K562 (cell line): ENCODE measurements at regions not wholly inside any gene's neighbourhood (a gene's known extent, or its start where the extent isn't known, plus 50 kb on each side); places are given as distances from the start of the nearest gene placed in this dataset.

Experiments used
- ATAC-seq: fragments of 200-7000 bp; cut with Tn5 transposase; 3 replicates; pipeline ENCODE4 v1.9.1; 2020; ENCODE audit warnings: moderate library complexity
- BruUV-seq: library from RNA; stranded (reverse); fragments of 400-500 nt; replicated peaks from 2 replicates; lab custom pipeline; 2021; lab: Mats Ljungman, UMichigan
- CTCF ChIA-PET: fragments of 300-600 bp; formaldehyde crosslinking; extraction: SDS; loops from one replicate; lab custom pipeline; 2021; ENCODE audit warnings: low intra/inter-chr PET ratio; lab: Yijun Ruan, JAX
- POLR2A ChIA-PET: fragments of 300-600, 350-650 bp; sonication (Branson Sonifier 250); formaldehyde crosslinking; extraction: SDS; loops from one replicate; lab custom pipeline; 2021; ENCODE audit warnings: antibody characterized with exemption, inconsistent platforms; lab: Yijun Ruan, JAX
- DNase-seq, 4 experiments: peaks; one replicate each; pipeline versions ENCODE4 v3.0.0 to v3.0.0-alpha.2; 2011 to 2018; ENCODE audit warnings: low spot score in 3 of 4, mixed read lengths in 3 of 4; ENCODE audit errors: extremely low read depth in 1 of 4
- FAIRE-seq: peaks from 2 replicates; lab custom pipeline; 2011; peaks lifted over from hg19 to GRCh38; lab: Jason Lieb, UNC
- H2AFZ ChIP-seq: 2 replicates; pipeline ENCODE4 v1.6.0; 2011; ENCODE audit warnings: low read depth, low read length, control low read depth, inconsistent platforms
- H3K27ac ChIP-seq: fragments of 200-600 bp; 3 replicates; pipeline ENCODE4 v1.8.0; 2011; ENCODE audit warnings: low read depth, mild to moderate bottlenecking, control low read depth, inconsistent platforms, low read length, moderate library complexity, mixed read lengths; ENCODE audit errors: extremely low read depth
- H3K27me3 ChIP-seq, 2 experiments: fragments of 300-600 bp in 1 of 2; 2 replicates in 1 of 2; 3 replicates in 1 of 2; pipeline versions ENCODE4 v1.6.0 to v1.8.0; 2011; ENCODE audit warnings: inconsistent platforms in 2 of 2, low read length in 2 of 2, mild to moderate bottlenecking in 1 of 2, mixed read lengths in 1 of 2, moderate library complexity in 1 of 2; ENCODE audit not compliant: control insufficient read depth in 2 of 2, insufficient read depth in 2 of 2
- H3K36me3 ChIP-seq: fragments of 300-600 bp; 3 replicates; pipeline ENCODE4 v1.8.0; 2011; ENCODE audit warnings: mild to moderate bottlenecking, low read length, inconsistent platforms; ENCODE audit not compliant: control insufficient read depth, insufficient read depth
- H3K4me1 ChIP-seq, 2 experiments: fragments of 200-600 bp in 1 of 2; replicated peaks in 1 of 2; 2 replicates in 1 of 2; 3 replicates in 1 of 2; pipeline versions ENCODE4 v1.5.1 to v1.8.0; 2011; ENCODE audit warnings: inconsistent platforms in 2 of 2, low read length in 2 of 2, mild to moderate bottlenecking in 1 of 2, mixed read lengths in 1 of 2, moderate library complexity in 1 of 2; ENCODE audit not compliant: control insufficient read depth in 2 of 2, insufficient read depth in 2 of 2
- H3K4me2 ChIP-seq: 2 replicates; pipeline ENCODE4 v1.6.1; 2011; ENCODE audit warnings: low read length, control low read depth, inconsistent platforms, mixed read lengths; ENCODE audit not compliant: insufficient read depth
- H3K4me3 ChIP-seq: fragments of 200-600 bp; sonication (generic), shearing (Covaris generic); 2 replicates; pipeline ENCODE4 v1.5.1; 2016; ENCODE audit warnings: control low read depth, inconsistent platforms
- H3K79me2 ChIP-seq: fragments of 200-600 bp; 3 replicates; pipeline ENCODE4 v1.8.0; 2011; ENCODE audit warnings: low read length, inconsistent platforms; ENCODE audit not compliant: control insufficient read depth, insufficient read depth
- H3K9ac ChIP-seq, 2 experiments: 2 replicates each; pipeline versions ENCODE4 v1.6.0 to v1.6.1; 2011; ENCODE audit warnings: low read depth in 2 of 2, low read length in 2 of 2, control low read depth in 1 of 2, inconsistent platforms in 1 of 2, mild to moderate bottlenecking in 1 of 2, mixed read lengths in 1 of 2; ENCODE audit not compliant: insufficient read depth in 1 of 2
- H3K9me1 ChIP-seq: one replicate; pipeline ENCODE4 v1.6.0; 2011; ENCODE audit warnings: inconsistent platforms, mild to moderate bottlenecking, low read length, moderate library complexity; ENCODE audit not compliant: control insufficient read depth, insufficient read depth
- H3K9me3 ChIP-seq: replicated peaks from 2 replicates; pipeline ENCODE4 v1.5.1; 2011; ENCODE audit warnings: low read depth, low read length, inconsistent platforms; ENCODE audit not compliant: control insufficient read depth, insufficient read depth
- H4K20me1 ChIP-seq: replicated peaks from 2 replicates; pipeline ENCODE4 v1.6.1; 2011; ENCODE audit warnings: low read length, inconsistent platforms, mixed read lengths; ENCODE audit not compliant: control insufficient read depth, insufficient read depth
- DPF2 ChIP-seq: fragments of 450-650 bp; IDR thresholded peaks from 2 replicates; pipeline ENCODE4 v1.6.1; 2016
- HDAC3 ChIP-seq: fragments of 450-650 bp; IDR thresholded peaks from 2 replicates; pipeline ENCODE4 v1.6.1; 2018; ENCODE audit warnings: borderline replicate concordance, mild to moderate bottlenecking, moderate library complexity; ENCODE audit not compliant: partially characterized antibody
- HSF4 ChIP-seq: fragments of 250-450 bp; sonication (Bioruptor Pico); IDR thresholded peaks from 2 replicates; pipeline ENCODE4 v2.1.2; 2022; ENCODE audit warnings: mild to moderate bottlenecking, moderate library complexity, borderline replicate concordance
- ID3 ChIP-seq, 2 experiments: fragments of 250-450 bp in 1 of 2; fragments of 450-650 bp in 1 of 2; sonication (Bioruptor Pico) in 1 of 2; IDR thresholded peaks; 2 replicates each; pipeline versions ENCODE4 v1.6.1 to v1.8.0; 2016 to 2021; ENCODE audit warnings: mild to moderate bottlenecking in 2 of 2, moderate library complexity in 2 of 2, missing compliant biosample characterization in 1 of 2, missing genetic modification characterization in 1 of 2
- KDM4B ChIP-seq, 2 experiments: fragments of 450-650 bp in 1 of 2; sonication (generic) in 1 of 2; IDR thresholded peaks; 2 replicates each; pipeline ENCODE4 v1.6.1; 2016 to 2017; ENCODE audit warnings: borderline replicate concordance in 2 of 2, antibody characterized with exemption in 1 of 2, low read depth in 1 of 2, mild to moderate bottlenecking in 1 of 2
- KLF1 ChIP-seq: fragments of 450-650 bp; IDR thresholded peaks from 2 replicates; pipeline ENCODE4 v1.6.1; 2016; ENCODE audit warnings: missing genetic modification characterization, missing compliant biosample characterization
- MED1 ChIP-seq: sonication (generic); formaldehyde crosslinking; IDR thresholded peaks from 2 replicates; pipeline ENCODE4 v1.8.1; 2023; ENCODE audit warnings: missing genetic modification reagents, borderline replicate concordance
- NBN ChIP-seq: fragments of 450-650 bp; IDR thresholded peaks from 2 replicates; pipeline ENCODE4 v1.6.1; 2016; ENCODE audit warnings: low read depth, mild to moderate bottlenecking
- RBBP5 ChIP-seq: fragments of 200-600 bp; sonication (generic); IDR thresholded peaks from 2 replicates; pipeline ENCODE4 v1.6.1; 2012; ENCODE audit warnings: borderline replicate concordance, mild to moderate bottlenecking, low read length, control low read depth, inconsistent platforms; ENCODE audit not compliant: insufficient read depth, poor library complexity, severe bottlenecking
- RBM17 ChIP-seq: fragments of 200-400 bp; formaldehyde crosslinking; IDR thresholded peaks from 2 replicates; pipeline ENCODE4 v1.6.1; 2017; ENCODE audit warnings: low read depth, mild to moderate bottlenecking, low read length, borderline replicate concordance
- TAL1 ChIP-seq: fragments of 450-650 bp; IDR thresholded peaks from 2 replicates; pipeline ENCODE4 v1.6.1; 2016; ENCODE audit warnings: mild to moderate bottlenecking
- ZBTB5 ChIP-seq: fragments of 450-650 bp; IDR thresholded peaks from 2 replicates; pipeline ENCODE4 v1.6.1; 2017; ENCODE audit warnings: antibody characterized with exemption
- ZKSCAN8 ChIP-seq: fragments of 200-800 bp; sonication (Bioruptor generic); IDR thresholded peaks from 2 replicates; pipeline ENCODE4 v1.6.1; 2016; ENCODE audit warnings: missing genetic modification characterization, missing compliant biosample characterization
- ZNF165 ChIP-seq: fragments of 250-450 bp; sonication (Bioruptor Pico); IDR thresholded peaks from 2 replicates; pipeline ENCODE4 v1.4.0; 2020; ENCODE audit warnings: borderline replicate concordance
- ZNF174 ChIP-seq: fragments of 250-450 bp; sonication (Bioruptor Pico); IDR thresholded peaks from 2 replicates; pipeline ENCODE4 v1.4.0; 2020; ENCODE audit warnings: mild to moderate bottlenecking
- WGBS: fragments of 100-300 bp; shearing (Covaris generic); methylation state at CpG from one replicate; pipeline ENCODE4 v1.1.6; 2016; ENCODE audit warnings: low coverage, mixed read lengths; ENCODE audit not compliant: insufficient coverage; ENCODE audit errors: missing lambda C conversion rate; 5-methylcytosine and 5-hydroxymethylcytosine counted together
- in situ Hi-C: fragments of 300-500 bp; cut with MboI; formaldehyde crosslinking; loops from 4 replicates; pipeline ENCODE4 v1.15.0; 2018; ENCODE audit warnings: inconsistent platforms, mixed read lengths
- intact Hi-C: fragments of 100-400 bp; cut with micrococcal nuclease; formaldehyde crosslinking; loops from 2 replicates; pipeline ENCODE4 v1.14.2; 2022

DNA sequence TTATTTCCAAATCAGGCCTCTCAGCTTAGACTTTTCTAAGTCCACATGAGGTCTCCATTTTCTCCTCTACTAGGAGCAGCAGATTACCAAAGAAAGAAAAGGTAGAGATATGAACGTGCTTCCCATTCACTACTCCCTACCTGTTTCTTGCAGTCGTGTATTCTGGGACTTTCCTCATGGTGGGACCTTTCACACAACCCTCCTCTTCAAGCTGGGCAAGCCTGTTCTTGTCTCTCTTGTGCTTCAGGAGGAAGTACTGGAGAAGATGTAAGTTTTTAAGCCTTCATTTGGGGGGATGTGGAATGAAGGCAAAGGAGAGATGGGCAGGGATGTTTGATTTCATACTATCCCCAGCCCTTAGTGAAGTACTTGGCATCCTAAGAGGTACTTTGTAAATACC, 128.8 kb upstream of the SESN3 start:
- no peaks in the 10 kb centered on the region for H3K36me3 ChIP-seq
- H3K9ac ChIP-seq: no peak overlapping the region
- no peaks in the 10 kb centered on the region for H4K20me1 ChIP-seq
- no peaks in the 10 kb centered on the region for H3K9me1 ChIP-seq
- no peak overlapping the region for H2AFZ ChIP-seq
- POLR2A ChIA-PET: interaction anchor here (0.8 to 1.8 kb wide), 3 partner anchors 11 to 20 kb away, joined by 3 to 4 read pairs (median 3); no protein-coding TSS in a partner anchor
- CTCF ChIA-PET: no interaction called here
- no TSS peak for BruUV-seq
- no peak overlapping the region for H3K27ac ChIP-seq
- DNase-seq (no peak), FAIRE-seq (no peak), ATAC-seq (no peak)
- H3K27me3 ChIP-seq: peaks cover 9 to 11% of the 10 kb centered on the region in 2 experiments; a peak in 4 of 5 replicates
- no peaks in the 10 kb centered on the region for H3K4me1 ChIP-seq
- in situ Hi-C loops: no loop called here
- 0% methylated on average over 2 of the region's 2 CpGs for WGBS
- no peak overlapping the region for H3K4me3 ChIP-seq
- H3K79me2 ChIP-seq: no peaks in the 10 kb centered on the region
- H3K9me3 ChIP-seq: no peaks in the 10 kb centered on the region
- TF ChIP-seq ZNF174 (no peak), HDAC3 (no peak), NBN (no peak), RBM17 (no peak), HSF4 (CRISPR knock-in tag) (no peak), ZNF165 (CRISPR knock-in tag) (no peak), MED1 (no peak), KDM4B (IDR thresholded peaks at IDR 0.05; ENCODE audit: borderline replicate concordance in 2 of 2, low read depth in 1 of 2) (no peak), DPF2 (no peak), RBBP5 (no peak), ZKSCAN8 (CRISPR knock-in tag) (no peak), ZBTB5 (no peak), ID3 (CRISPR knock-in tag; IDR thresholded peaks at IDR 0.05) (no peak), ID3 (tag; IDR thresholded peaks at IDR 0.05) (no peak), KLF1 (tag) (no peak), TAL1 (no peak)
- H3K4me2 ChIP-seq: no peak overlapping the region
- intact Hi-C loops: loop anchor here (10.0 kb wide), 2 partner anchors 205 to 405 kb away; no protein-coding TSS in a partner anchor
